ENCODE measurements at regions not wholly inside any gene's neighbourhood (a gene's known extent, or its start where the extent isn't known, plus 50 kb on each side); places are given as distances from the start of the nearest gene placed in this dataset.

- no peaks in the 10 kb centered on the region for H3K4me1 ChIP-seq (ENCODE audit: control insufficient read depth, insufficient read depth, low read length)
- H3K27me3 Mint-ChIP-seq (ENCODE audit: low read depth in 2 of 2), result no peaks in the 10 kb centered on the region
- H3K36me3 Mint-ChIP-seq, result no peaks in the 10 kb centered on the region
- H3K27ac ChIP-seq (ENCODE audit: low read length), result no peak overlapping the region
- H3K4me3 Mint-ChIP-seq, result no peak overlapping the region
- no peak for TF ChIP-seq CTCF (IDR thresholded peaks at IDR 0.05)
- H3K27ac Mint-ChIP-seq, result no peak overlapping the region
- no peaks in the 10 kb centered on the region for H3K4me1 Mint-ChIP-seq
- H3K9me3 ChIP-seq (ENCODE audit: control insufficient read depth, insufficient read depth, low read length), result no peaks in the 10 kb centered on the region
- DNase-seq, result no peak
- H3K36me3 ChIP-seq (ENCODE audit: control insufficient read depth, insufficient read depth, low read length), result no peaks in the 10 kb centered on the region
- intact Hi-C loops (cut with micrococcal nuclease), result no loop called here
- no peaks in the 10 kb centered on the region for H3K27me3 ChIP-seq (ENCODE audit: control insufficient read depth, insufficient read depth, low read length)
- no CpG with 5 or more reads among the region's 1 CpG for WGBS (ENCODE audit: insufficient coverage)
- no peak for ATAC-seq
- H3K4me3 ChIP-seq (ENCODE audit: low read length), result no peak overlapping the region
- H3K9me3 Mint-ChIP-seq, result peaks cover 4 to 6% of the 10 kb centered on the region in 2 donors
Observed at GRCh38 chr4:124478470-124478869, 234.1 kb downstream of the ANKRD50 start.

- H3K4me1 Mint-ChIP-seq, result no peaks in the 10 kb centered on the region
- no peaks in the 10 kb centered on the region for H3K9me3 ChIP-seq (ENCODE audit: control insufficient read depth, insufficient read depth, low read length)
- H3K9me3 Mint-ChIP-seq, result peaks cover under 1 to 4% of the 10 kb centered on the region in 2 donors
- H3K4me3 ChIP-seq (ENCODE audit: low read length), result no peak overlapping the region
- no peaks in the 10 kb centered on the region for H3K27me3 ChIP-seq (ENCODE audit: control insufficient read depth, insufficient read depth, low read length)
- no peak for ATAC-seq
- no peak for TF ChIP-seq CTCF (IDR thresholded peaks at IDR 0.05)
- H3K4me1 ChIP-seq (ENCODE audit: control insufficient read depth, insufficient read depth, low read length), result no peaks in the 10 kb centered on the region
- H3K27ac Mint-ChIP-seq, result no peak overlapping the region
- no peak overlapping the region for H3K4me3 Mint-ChIP-seq
- no peaks in the 10 kb centered on the region for H3K27me3 Mint-ChIP-seq (ENCODE audit: low read depth in 2 of 2)
- 92% methylated on average over 2 of the region's 4 CpGs for WGBS (ENCODE audit: insufficient coverage)
- intact Hi-C loops (cut with micrococcal nuclease), result no loop called here
- no peaks in the 10 kb centered on the region for H3K36me3 Mint-ChIP-seq
- H3K36me3 ChIP-seq (ENCODE audit: control insufficient read depth, insufficient read depth, low read length), result no peaks in the 10 kb centered on the region
- no peak for DNase-seq
- H3K27ac ChIP-seq (ENCODE audit: low read length), result no peak overlapping the region
Observed at GRCh38 chr4:124480061-124480460, 232.5 kb downstream of the ANKRD50 start.

- 94% methylated on average over 3 of the region's 3 CpGs for WGBS (ENCODE audit: insufficient coverage)
- Histone ChIP-seq H3K4me3 (ENCODE audit: low read length) (no peak overlapping the region), H3K27me3 (ENCODE audit: control insufficient read depth, insufficient read depth, low read length) (no peaks in the 10 kb centered on the region), H3K27ac (ENCODE audit: low read length) (no peak overlapping the region), H3K9me3 (ENCODE audit: control insufficient read depth, insufficient read depth, low read length) (no peaks in the 10 kb centered on the region), H3K36me3 (ENCODE audit: control insufficient read depth, insufficient read depth, low read length) (no peaks in the 10 kb centered on the region), H3K4me1 (ENCODE audit: control insufficient read depth, insufficient read depth, low read length) (no peaks in the 10 kb centered on the region)
- H3K36me3 Mint-ChIP-seq, result no peaks in the 10 kb centered on the region
- no peak overlapping the region for H3K4me3 Mint-ChIP-seq
- H3K27me3 Mint-ChIP-seq (ENCODE audit: low read depth in 2 of 2), result no peaks in the 10 kb centered on the region
- no peak for ATAC-seq
- H3K4me1 Mint-ChIP-seq, result no peaks in the 10 kb centered on the region
- intact Hi-C loops (cut with micrococcal nuclease), result no loop called here
- DNase-seq, result no peak
- peaks cover 0 to 3% of the 10 kb centered on the region in 2 donors for H3K9me3 Mint-ChIP-seq
- no peak for TF ChIP-seq CTCF (IDR thresholded peaks at IDR 0.05)
- no peak overlapping the region for H3K27ac Mint-ChIP-seq
Observed at GRCh38 chr4:124481123-124481522, 231.4 kb downstream of the ANKRD50 start.

GRCh38 chr4:124483048-124483906 lies 229.3 kb downstream of the ANKRD50 start:
- no peak overlapping the region for H3K27ac ChIP-seq (ENCODE audit: low read length)
- H3K4me3 ChIP-seq (ENCODE audit: low read length), result no peak overlapping the region
- H3K4me1 ChIP-seq (ENCODE audit: control insufficient read depth, insufficient read depth, low read length), result no peaks in the 10 kb centered on the region
- DNase-seq (no peak), ATAC-seq (no peak)
- no peaks in the 10 kb centered on the region for H3K27me3 Mint-ChIP-seq (ENCODE audit: low read depth in 2 of 2)
- H3K27ac Mint-ChIP-seq, result no peak overlapping the region
- H3K9me3 ChIP-seq (ENCODE audit: control insufficient read depth, insufficient read depth, low read length), result no peaks in the 10 kb centered on the region
- H3K36me3 Mint-ChIP-seq, result no peaks in the 10 kb centered on the region
- H3K4me1 Mint-ChIP-seq, result no peaks in the 10 kb centered on the region
- no peaks in the 10 kb centered on the region for H3K36me3 ChIP-seq (ENCODE audit: control insufficient read depth, insufficient read depth, low read length)
- intact Hi-C loops (cut with micrococcal nuclease), result no loop called here
- 75% methylated on average over 4 of the region's 6 CpGs for WGBS (ENCODE audit: insufficient coverage)
- H3K4me3 Mint-ChIP-seq, result no peak overlapping the region
- peaks cover 0 to 3% of the 10 kb centered on the region in 2 donors for H3K9me3 Mint-ChIP-seq
- H3K27me3 ChIP-seq (ENCODE audit: control insufficient read depth, insufficient read depth, low read length), result no peaks in the 10 kb centered on the region
- no peak for TF ChIP-seq CTCF (IDR thresholded peaks at IDR 0.05)
